ENCODE measurements at regions not wholly inside any gene's neighbourhood (a gene's known extent, or its start where the extent isn't known, plus 50 kb on each side); places are given as distances from the start of the nearest gene placed in this dataset.

DNA sequence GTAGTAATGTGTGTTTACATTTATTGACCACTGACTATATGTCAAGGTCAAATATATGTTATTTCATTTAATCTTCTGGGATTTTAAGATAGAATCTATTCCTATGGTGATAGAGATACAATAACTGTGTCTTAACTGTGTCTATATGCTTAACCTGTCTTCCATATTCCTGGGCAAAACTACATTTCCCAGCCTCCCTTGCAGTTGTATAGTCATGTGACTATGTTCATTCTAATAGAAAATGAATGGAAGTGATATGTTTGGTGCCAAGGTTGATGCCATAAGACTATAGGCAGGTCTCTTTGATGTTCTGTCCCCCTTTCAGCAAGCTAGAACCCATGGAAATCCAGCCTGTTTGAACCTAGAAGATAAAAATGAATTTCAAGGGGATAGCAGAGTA is 258.8 kb upstream of the PDZRN3 start:
- peaks cover 2% of the 10 kb centered on the region for H3K9me3 Mint-ChIP-seq
- POLR2A ChIA-PET: no interaction called here

GRCh38 chr3:73874606-73875369 is 250.0 kb upstream of the PDZRN3 start:
- POLR2A ChIA-PET: no interaction called here
- Mint-ChIP-seq H3K9me3 (peaks cover 2% of the 10 kb centered on the region), H3K27ac (no peak overlapping the region), H3K27me3 (no peaks in the 10 kb centered on the region), H3K4me3 (no peak overlapping the region), H3K4me1 (no peaks in the 10 kb centered on the region), H3K36me3 (ENCODE audit: low read depth) (no peaks in the 10 kb centered on the region)
- intact Hi-C loops (cut with micrococcal nuclease): no loop called here
- ATAC-seq (ENCODE audit: low read depth) (no peak), DNase-seq (no peak)
- CTCF ChIA-PET: no interaction called here
- TF ChIP-seq, protein P1, sequence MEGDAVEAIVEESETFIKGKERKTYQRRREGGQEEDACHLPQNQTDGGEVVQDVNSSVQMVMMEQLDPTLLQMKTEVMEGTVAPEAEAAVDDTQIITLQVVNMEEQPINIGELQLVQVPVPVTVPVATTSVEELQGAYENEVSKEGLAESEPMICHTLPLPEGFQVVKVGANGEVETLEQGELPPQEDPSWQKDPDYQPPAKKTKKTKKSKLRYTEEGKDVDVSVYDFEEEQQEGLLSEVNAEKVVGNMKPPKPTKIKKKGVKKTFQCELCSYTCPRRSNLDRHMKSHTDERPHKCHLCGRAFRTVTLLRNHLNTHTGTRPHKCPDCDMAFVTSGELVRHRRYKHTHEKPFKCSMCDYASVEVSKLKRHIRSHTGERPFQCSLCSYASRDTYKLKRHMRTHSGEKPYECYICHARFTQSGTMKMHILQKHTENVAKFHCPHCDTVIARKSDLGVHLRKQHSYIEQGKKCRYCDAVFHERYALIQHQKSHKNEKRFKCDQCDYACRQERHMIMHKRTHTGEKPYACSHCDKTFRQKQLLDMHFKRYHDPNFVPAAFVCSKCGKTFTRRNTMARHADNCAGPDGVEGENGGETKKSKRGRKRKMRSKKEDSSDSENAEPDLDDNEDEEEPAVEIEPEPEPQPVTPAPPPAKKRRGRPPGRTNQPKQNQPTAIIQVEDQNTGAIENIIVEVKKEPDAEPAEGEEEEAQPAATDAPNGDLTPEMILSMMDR (IDR thresholded peaks at IDR 0.05): no peak

More for the DNA sequence above, 258.8 kb upstream of the PDZRN3 start:
- intact Hi-C loops (cut with micrococcal nuclease): no loop called here
- TF ChIP-seq, protein P1 (IDR thresholded peaks at IDR 0.05): no peak
- no peak overlapping the region for H3K4me3 Mint-ChIP-seq
- H3K4me1 Mint-ChIP-seq: no peaks in the 10 kb centered on the region
- ATAC-seq (ENCODE audit: low read depth) (no peak), DNase-seq (no peak)
- H3K27me3 Mint-ChIP-seq: no peaks in the 10 kb centered on the region
- CTCF ChIA-PET: no interaction called here
- no peaks in the 10 kb centered on the region for H3K36me3 Mint-ChIP-seq (ENCODE audit: low read depth)
- H3K27ac Mint-ChIP-seq: no peak overlapping the region

GRCh38 chr3:73874161-73874560 is 249.4 kb upstream of the PDZRN3 start:
- intact Hi-C loops (cut with micrococcal nuclease): no loop called here
- H3K27me3 Mint-ChIP-seq: no peaks in the 10 kb centered on the region
- ChIA-PET POLR2A (no interaction called here), CTCF (no interaction called here)
- H3K36me3 Mint-ChIP-seq (ENCODE audit: low read depth): no peaks in the 10 kb centered on the region
- H3K27ac Mint-ChIP-seq: no peak overlapping the region
- DNase-seq (no peak), ATAC-seq (ENCODE audit: low read depth) (no peak)
- H3K4me1 Mint-ChIP-seq: no peaks in the 10 kb centered on the region
- TF ChIP-seq, protein P1 (IDR thresholded peaks at IDR 0.05): no peak
- H3K4me3 Mint-ChIP-seq: no peak overlapping the region
- H3K9me3 Mint-ChIP-seq: peaks cover 2% of the 10 kb centered on the region

DNA sequence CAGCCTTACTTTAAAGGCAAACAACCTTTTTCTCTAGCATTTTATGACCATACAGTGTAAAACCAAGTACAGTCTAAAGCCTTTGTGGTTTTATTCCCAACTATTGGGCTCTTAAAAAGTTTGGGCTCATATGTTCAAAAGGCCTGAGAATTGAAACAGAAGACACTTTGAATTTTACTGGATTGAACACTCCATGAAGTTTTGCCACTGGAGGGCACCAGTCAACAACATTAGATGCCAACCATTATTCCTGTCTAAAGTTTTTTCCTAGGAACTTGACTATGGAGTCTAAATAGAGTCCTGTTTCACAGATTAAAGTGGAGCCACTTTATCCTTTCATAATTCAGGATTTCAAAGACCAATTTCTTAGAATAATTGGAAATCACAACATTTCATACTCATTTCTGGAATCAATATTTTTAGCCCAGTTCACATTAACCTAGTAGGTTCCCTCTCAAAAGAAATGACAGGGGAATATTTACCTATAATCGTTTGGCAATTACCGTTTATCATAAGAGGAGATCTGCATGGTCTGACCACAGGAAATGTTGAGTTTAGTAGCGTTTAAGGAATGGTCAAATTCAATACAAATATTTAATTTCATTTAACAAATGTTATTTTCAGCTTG is 244.1 kb upstream of the PDZRN3 start:
- H3K4me1 Mint-ChIP-seq: no peaks in the 10 kb centered on the region
- no peak for ATAC-seq (ENCODE audit: low read depth)
- H3K27ac Mint-ChIP-seq: no peak overlapping the region
- TF ChIP-seq, protein P1 (IDR thresholded peaks at IDR 0.05): no peak
- peaks cover 2% of the 10 kb centered on the region for H3K9me3 Mint-ChIP-seq
- CTCF ChIA-PET: no interaction called here
- H3K36me3 Mint-ChIP-seq (ENCODE audit: low read depth): no peaks in the 10 kb centered on the region
- no peak for DNase-seq
- intact Hi-C loops (cut with micrococcal nuclease): no loop called here
- no peak overlapping the region for H3K4me3 Mint-ChIP-seq
- POLR2A ChIA-PET: no interaction called here
- no peaks in the 10 kb centered on the region for H3K27me3 Mint-ChIP-seq

GRCh38 chr3:73867524-73867923 is 242.8 kb upstream of the PDZRN3 start:
- CTCF ChIA-PET: no interaction called here
- Mint-ChIP-seq H3K4me3 (no peak overlapping the region), H3K4me1 (no peaks in the 10 kb centered on the region), H3K27me3 (no peaks in the 10 kb centered on the region), H3K27ac (no peak overlapping the region), H3K9me3 (peaks cover 2% of the 10 kb centered on the region), H3K36me3 (ENCODE audit: low read depth) (no peaks in the 10 kb centered on the region)
- ATAC-seq (ENCODE audit: low read depth) (no peak), DNase-seq (no peak)
- intact Hi-C loops (cut with micrococcal nuclease): no loop called here
- POLR2A ChIA-PET: no interaction called here
- TF ChIP-seq, protein P1 (IDR thresholded peaks at IDR 0.05): no peak

Measured in activated B cell treated with CpG ODN at 0.5 μM for 24 hours (primary cell).